ENCODE measurements at regions not wholly inside any gene's neighbourhood (a gene's known extent, or its start where the extent isn't known, plus 50 kb on each side); places are given as distances from the start of the nearest gene placed in this dataset.

DNA sequence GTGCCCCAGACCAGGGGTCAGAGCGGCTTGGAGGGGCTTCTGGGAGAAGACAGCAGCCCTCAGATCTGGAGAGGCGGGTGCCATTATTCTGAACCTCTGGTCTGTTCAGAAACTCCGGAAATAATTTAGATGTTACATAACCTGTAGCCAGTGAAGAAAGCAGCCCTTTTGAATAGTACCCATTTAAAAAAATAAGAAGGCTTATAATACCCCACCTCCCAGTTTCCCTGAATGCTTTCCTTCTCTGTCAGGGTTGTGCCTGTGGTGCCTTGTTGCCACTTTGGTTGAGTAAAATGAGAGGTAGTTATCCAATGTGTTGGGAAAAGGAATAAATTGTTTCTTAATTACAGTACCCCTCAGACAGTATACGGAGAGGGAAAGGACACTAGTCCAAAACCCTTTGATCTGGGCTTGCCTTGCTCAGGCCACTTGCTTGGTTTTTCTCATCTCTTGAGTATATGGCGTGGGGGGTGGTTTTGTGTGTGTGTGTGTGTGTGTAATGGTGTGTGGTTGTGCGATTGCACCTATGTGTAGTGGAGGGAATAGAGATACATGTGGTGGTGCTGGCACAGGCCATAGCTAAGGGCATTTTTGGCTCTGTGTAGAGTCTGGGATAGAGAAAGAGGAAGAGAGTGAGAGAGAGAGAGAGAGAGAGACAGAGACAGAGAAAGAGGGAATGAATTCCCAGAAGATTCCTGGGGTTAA lies 59.1 kb upstream of the TLR4 start:
- TF ChIP-seq EZH2phosphoT487 (IDR thresholded peaks at IDR 0.05; ENCODE audit: low read depth, severe bottlenecking, unreplicated experiment) = no peak
- TF ChIP-seq, protein P1, sequence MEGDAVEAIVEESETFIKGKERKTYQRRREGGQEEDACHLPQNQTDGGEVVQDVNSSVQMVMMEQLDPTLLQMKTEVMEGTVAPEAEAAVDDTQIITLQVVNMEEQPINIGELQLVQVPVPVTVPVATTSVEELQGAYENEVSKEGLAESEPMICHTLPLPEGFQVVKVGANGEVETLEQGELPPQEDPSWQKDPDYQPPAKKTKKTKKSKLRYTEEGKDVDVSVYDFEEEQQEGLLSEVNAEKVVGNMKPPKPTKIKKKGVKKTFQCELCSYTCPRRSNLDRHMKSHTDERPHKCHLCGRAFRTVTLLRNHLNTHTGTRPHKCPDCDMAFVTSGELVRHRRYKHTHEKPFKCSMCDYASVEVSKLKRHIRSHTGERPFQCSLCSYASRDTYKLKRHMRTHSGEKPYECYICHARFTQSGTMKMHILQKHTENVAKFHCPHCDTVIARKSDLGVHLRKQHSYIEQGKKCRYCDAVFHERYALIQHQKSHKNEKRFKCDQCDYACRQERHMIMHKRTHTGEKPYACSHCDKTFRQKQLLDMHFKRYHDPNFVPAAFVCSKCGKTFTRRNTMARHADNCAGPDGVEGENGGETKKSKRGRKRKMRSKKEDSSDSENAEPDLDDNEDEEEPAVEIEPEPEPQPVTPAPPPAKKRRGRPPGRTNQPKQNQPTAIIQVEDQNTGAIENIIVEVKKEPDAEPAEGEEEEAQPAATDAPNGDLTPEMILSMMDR (IDR thresholded peaks at IDR 0.05; ENCODE audit: poor library complexity) = no peak

Data from hepatocyte (in vitro differentiated cells).